ENCODE measurements at regions not wholly inside any gene's neighbourhood (a gene's known extent, or its start where the extent isn't known, plus 50 kb on each side); places are given as distances from the start of the nearest gene placed in this dataset.

- H3K4me3 Mint-ChIP-seq (ENCODE audit: low read depth): no peak overlapping the region
- no peaks in the 10 kb centered on the region for H3K36me3 Mint-ChIP-seq (ENCODE audit: insufficient read depth)
- H3K9me3 Mint-ChIP-seq (ENCODE audit: low read depth): no peaks in the 10 kb centered on the region
- peaks cover 8% of the 10 kb centered on the region for H3K4me1 Mint-ChIP-seq (ENCODE audit: low read depth)
- TF ChIP-seq CTCF (IDR thresholded peaks at IDR 0.05; ENCODE audit: unreplicated experiment): no peak
- H3K27me3 Mint-ChIP-seq: peaks cover 6% of the 10 kb centered on the region
- no peak for DNase-seq (ENCODE audit: low spot score, unreplicated experiment)
- H3K27ac Mint-ChIP-seq: no peak overlapping the region
Observed at GRCh38 chr13:39910833-39911232, 255.4 kb downstream of the COG6 start.

GRCh38 chr13:39913339-39913738 lies 257.9 kb downstream of the COG6 start:
- H3K36me3 Mint-ChIP-seq (ENCODE audit: insufficient read depth): no peaks in the 10 kb centered on the region
- no peak overlapping the region for H3K27ac Mint-ChIP-seq
- TF ChIP-seq CTCF (IDR thresholded peaks at IDR 0.05; ENCODE audit: unreplicated experiment): no peak
- peaks cover 8% of the 10 kb centered on the region for H3K4me1 Mint-ChIP-seq (ENCODE audit: low read depth)
- H3K27me3 Mint-ChIP-seq: peaks cover 6% of the 10 kb centered on the region
- no peaks in the 10 kb centered on the region for H3K9me3 Mint-ChIP-seq (ENCODE audit: low read depth)
- DNase-seq (ENCODE audit: low spot score, unreplicated experiment): no peak
- no peak overlapping the region for H3K4me3 Mint-ChIP-seq (ENCODE audit: low read depth)

GRCh38 chr13:39913928-39914327 lies 258.5 kb downstream of the COG6 start:
- H3K27ac Mint-ChIP-seq: no peak overlapping the region
- H3K36me3 Mint-ChIP-seq (ENCODE audit: insufficient read depth): no peaks in the 10 kb centered on the region

GRCh38 chr13:39915418-39915817 lies 260.0 kb downstream of the COG6 start:
- Mint-ChIP-seq H3K4me1 (ENCODE audit: low read depth) (peaks cover 1% of the 10 kb centered on the region), H3K27ac (no peak overlapping the region), H3K9me3 (ENCODE audit: low read depth) (no peaks in the 10 kb centered on the region), H3K4me3 (ENCODE audit: low read depth) (no peak overlapping the region), H3K27me3 (peaks cover 6% of the 10 kb centered on the region), H3K36me3 (ENCODE audit: insufficient read depth) (no peaks in the 10 kb centered on the region)
- DNase-seq (ENCODE audit: low spot score, unreplicated experiment): no peak
- TF ChIP-seq CTCF (IDR thresholded peaks at IDR 0.05; ENCODE audit: unreplicated experiment): no peak

More at GRCh38 chr13:39913928-39914327, 258.5 kb downstream of the COG6 start:
- no peak overlapping the region for H3K4me3 Mint-ChIP-seq (ENCODE audit: low read depth)
- H3K9me3 Mint-ChIP-seq (ENCODE audit: low read depth): no peaks in the 10 kb centered on the region
- peaks cover 6% of the 10 kb centered on the region for H3K27me3 Mint-ChIP-seq
- TF ChIP-seq CTCF (IDR thresholded peaks at IDR 0.05; ENCODE audit: unreplicated experiment): no peak
- DNase-seq (ENCODE audit: low spot score, unreplicated experiment): no peak
- H3K4me1 Mint-ChIP-seq (ENCODE audit: low read depth): peaks cover 8% of the 10 kb centered on the region

- H3K4me3 Mint-ChIP-seq (ENCODE audit: low read depth): no peak overlapping the region
- peaks cover 6% of the 10 kb centered on the region for H3K27me3 Mint-ChIP-seq
- DNase-seq (ENCODE audit: low spot score, unreplicated experiment): no peak
- no peaks in the 10 kb centered on the region for H3K36me3 Mint-ChIP-seq (ENCODE audit: insufficient read depth)
- H3K4me1 Mint-ChIP-seq (ENCODE audit: low read depth): no peaks in the 10 kb centered on the region
- peaks cover 3% of the 10 kb centered on the region for H3K9me3 Mint-ChIP-seq (ENCODE audit: low read depth)
- TF ChIP-seq CTCF (IDR thresholded peaks at IDR 0.05; ENCODE audit: unreplicated experiment): no peak
- no peak overlapping the region for H3K27ac Mint-ChIP-seq
Observed at GRCh38 chr13:39916330-39916729, 260.9 kb downstream of the COG6 start.
